Activated T-cell treated with anti-CD3 and anti-CD28 coated beads for 48 hours (primary cell): ENCODE measurements at regions not wholly inside any gene's neighbourhood (a gene's known extent, or its start where the extent isn't known, plus 50 kb on each side); places are given as distances from the start of the nearest gene placed in this dataset.

Source experiments
- DNase-seq: peaks from one replicate; pipeline ENCODE4 v3.0.0-alpha.2; 2020; ENCODE audit warnings: low read depth

DNA sequence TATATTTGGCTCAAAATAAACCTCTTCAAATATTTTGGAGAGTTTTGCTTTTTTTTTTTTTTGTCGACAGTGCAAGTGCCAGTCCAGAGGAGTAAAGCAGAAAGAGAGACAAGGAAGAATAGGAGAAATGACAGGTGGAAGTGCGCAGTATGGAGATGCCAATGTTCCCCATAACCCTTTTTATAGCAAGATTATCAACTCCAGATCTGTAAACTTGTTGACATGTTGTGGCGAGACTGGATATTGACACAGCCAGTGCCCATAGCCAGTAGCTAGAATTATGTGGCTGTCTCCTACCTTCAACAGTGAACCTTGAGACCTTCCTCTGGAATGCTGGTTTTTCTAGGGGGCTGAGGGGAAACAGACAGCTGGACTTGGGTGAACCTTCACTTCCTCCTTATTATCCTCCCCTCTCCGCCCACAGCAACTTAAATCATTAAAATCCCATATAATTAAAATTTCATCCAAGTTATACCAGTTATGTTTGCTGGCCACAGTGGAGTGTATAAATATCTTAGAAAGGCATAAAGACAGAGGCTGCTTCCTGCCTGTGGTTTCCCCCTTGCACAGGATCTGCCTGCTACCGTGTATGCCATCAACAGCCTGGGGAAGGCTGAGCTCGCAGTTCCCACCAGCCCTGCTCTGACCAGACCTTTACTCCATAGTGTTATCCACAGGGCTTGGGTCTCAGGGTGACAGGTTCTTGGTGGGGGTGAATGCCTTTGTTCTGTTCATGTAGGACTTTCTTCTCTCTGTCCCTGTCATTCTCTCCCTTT, 112.3 kb upstream of the ANKH start:
- DNase-seq: no peak

DNA sequence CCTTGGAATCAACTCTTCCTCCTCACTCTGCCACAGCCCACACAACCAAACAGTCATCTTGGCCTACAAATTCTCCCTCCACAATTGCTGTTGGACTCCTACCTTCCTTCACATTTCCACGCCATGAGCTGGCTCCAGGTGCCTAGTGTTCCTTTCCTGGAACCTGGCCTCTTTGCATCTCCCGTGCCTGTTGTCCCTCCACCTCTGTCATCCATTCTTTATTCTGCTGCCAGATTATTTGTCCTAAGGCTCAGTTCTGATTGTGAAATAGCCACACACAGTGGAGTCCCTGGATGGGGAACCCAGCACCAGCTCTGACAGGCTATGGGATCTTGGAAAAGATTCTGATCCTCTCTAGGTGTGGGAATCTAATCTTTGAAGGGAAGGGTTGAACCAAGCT, 109.1 kb upstream of the ANKH start:
- no peak for DNase-seq

DNA sequence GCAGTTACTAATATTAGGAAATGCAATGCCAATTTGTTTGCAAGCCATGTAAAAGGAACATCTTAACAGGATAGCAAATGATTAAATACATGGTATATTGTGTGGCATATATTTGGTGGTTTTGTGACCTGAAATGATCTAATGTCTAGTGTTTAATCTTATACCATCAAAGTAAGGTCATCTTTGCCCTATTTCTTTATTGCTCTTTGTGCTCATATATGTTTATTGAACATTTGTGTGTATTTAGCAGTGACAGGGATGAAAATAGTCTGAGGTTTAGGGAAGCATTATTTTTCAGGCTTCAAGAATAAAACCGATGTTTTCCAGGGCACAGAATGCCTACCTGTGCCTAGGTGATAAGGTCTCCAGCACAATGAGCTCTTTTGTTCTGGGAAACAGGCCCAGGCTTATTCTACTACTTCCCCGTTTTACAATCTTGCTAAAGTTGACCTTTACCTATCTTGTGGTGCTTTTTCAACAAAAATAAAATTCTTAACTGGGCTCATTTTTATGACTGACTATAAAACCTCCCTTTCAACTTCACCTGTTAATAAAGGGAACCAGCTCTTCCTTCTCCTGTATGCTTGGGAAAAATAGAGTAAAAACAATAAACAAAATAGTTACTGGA, 105.6 kb upstream of the ANKH start:
- DNase-seq: no peak

DNA sequence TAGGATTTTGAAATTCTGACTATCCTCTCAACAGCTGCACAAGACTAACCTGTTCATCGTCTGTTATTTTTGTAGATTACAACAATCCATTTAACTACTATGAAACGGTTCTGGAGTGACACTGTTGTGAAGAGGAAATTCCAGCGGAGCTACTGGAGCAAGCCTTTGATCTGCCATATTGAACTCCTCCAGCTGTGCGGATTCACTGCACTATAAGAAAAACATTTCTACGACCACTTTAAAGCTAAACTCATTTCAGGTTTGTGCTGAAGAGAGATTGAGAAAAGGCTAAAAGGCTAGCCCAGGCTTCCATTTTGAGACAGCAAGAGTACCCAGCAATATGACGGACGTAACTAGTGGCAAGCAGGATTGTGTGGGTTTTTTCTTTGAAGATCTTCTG, 104.9 kb upstream of the ANKH start:
- no peak for DNase-seq

DNA sequence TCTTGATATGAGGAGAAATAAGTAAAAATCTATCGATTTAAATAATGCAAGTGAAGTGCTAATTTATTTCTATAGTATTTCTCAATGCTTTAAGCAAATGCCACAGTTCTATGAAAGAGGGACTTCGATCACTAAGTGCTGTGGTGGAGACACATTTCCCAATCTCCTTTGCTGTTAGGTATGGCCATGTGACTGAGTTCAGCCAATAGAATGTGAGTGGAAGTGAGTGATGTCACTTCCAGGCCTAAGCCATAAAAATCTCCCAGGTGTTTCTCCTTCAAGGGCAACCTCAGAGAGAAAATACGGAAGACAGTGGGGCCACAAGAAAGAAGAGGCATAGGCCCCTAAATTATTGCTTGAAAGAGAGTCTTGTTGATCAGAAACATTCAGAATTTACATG, 100.3 kb upstream of the ANKH start:
- no peak for DNase-seq

DNA sequence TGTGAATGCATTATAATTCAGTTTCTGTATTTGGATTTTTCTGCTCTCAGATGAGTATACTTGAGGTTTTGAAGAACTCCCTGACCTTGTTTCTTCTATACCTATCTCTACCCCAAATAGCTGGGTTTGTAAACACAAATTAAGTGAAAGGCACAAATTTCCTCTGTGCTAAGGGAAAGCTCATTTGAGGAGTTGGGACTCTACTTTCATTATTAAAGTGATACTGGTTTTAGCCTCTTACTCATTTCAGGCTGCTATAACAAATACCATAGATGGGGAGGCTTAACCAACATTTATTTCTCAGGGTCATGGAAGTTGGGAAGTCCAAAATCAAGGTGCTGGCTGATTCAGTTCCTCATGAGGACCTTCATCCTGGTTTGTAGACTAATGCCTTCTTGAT, 97.2 kb upstream of the ANKH start:
- no peak for DNase-seq

DNA sequence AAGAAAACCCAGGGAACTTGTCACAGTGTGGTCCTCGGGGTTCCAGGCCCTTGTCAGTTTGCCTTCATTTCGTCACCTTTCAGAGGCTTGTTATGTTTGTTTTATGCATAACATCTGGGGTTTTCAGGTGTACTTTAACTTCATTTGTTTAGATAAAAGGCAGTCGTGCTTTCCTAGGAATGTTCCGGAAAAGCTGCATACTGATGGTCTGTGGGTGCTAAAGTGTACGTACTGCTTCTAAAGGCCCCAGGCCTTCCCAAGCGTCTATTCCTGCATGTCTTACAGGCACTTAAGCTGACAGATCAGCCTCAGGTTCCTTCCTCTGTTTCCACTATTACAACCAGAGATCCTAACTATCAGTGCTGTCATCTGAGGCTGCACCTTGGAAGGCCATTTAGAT, 95.6 kb upstream of the ANKH start:
- no peak for DNase-seq

DNA sequence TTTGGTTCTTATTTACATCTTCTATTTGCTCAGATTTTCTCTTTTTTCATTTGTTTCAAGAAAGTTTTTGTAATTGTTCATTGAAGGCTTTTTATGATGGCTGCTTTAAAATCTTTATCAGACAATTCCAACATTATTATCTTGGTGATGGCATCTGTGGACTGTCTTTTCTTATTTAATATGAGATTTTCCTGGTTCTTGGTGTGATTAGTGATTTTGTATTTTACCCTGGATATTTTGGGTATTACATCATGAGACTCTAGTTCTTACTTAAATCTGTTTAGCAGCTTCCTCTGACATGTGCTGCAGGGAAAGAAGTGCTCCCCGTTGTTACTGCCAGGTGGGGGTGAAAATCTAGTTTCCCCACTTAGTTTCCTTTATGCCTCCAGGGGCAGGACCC, 94.2 kb upstream of the ANKH start:
- no peak for DNase-seq

DNA sequence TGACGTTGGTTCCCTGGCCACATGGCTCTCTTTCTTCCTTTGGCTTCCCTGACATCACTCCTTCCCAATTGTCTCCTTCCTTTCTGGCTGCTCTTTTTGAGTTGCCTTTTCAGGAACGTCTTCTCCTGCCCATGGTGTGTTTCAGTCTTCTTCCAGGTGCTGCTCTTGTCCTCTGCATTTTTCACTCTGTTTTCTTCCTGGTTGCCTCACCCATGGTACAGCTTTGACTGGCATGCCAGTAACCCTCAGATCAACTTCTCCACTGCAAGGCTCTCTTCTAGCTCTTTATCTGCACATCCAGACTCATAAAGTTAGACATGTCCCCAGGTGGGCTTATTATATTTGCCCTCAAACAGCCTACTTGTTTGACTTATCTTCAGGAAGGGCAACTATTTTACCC, 91.0 kb upstream of the ANKH start:
- no peak for DNase-seq

DNA sequence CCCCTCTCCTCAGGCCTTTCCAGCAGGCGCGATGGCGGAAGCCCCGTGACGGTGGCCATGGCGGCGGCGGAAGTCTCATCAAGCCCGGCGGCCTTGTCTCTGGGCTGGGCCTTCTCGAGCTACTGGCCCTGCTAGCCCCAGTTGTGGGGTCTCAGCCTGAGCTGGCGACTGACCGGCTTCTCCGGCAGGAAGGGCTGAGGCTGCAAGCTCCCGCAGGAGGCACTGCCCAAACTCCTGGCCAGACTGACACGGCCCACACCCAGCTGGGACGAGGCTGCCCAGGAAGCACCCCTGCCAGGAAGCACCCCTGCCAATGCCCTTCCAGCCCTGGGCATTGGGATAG, 88.5 kb upstream of the ANKH start:
- no peak for DNase-seq

DNA sequence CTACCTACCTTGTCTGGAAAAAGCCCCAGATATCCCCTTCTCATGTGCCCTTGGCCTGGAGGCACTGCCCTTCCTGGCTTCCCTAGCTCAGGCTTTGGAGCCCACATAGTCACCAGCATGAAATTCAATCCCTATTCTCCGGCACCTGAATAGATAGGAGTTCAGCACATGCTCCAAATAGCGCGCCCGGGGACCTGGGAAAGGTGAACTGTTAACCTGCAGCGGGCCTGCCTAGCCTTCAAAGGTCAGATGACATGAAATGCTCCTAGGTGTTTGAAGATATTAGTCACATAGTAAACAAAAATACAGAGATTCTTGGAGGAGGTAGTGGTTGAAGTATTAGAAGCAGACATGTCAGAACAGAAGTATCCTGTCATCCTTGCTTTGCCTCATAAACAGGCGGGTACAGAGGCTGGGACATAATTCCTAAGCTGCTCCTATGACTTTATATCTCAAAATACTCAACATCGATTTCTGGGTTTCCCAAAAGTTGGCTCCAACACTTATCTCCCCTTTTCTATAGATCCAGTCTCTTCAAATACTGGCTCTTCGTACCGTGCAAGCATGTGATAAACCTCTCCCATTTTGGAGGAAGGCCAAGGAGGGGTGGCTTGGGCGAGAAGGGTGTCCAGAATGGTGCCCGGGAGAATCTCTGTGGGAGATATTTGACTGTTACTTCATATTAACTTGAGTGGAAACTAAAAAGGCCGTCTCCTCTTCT, 88.0 kb upstream of the ANKH start:
- DNase-seq: no peak

DNA sequence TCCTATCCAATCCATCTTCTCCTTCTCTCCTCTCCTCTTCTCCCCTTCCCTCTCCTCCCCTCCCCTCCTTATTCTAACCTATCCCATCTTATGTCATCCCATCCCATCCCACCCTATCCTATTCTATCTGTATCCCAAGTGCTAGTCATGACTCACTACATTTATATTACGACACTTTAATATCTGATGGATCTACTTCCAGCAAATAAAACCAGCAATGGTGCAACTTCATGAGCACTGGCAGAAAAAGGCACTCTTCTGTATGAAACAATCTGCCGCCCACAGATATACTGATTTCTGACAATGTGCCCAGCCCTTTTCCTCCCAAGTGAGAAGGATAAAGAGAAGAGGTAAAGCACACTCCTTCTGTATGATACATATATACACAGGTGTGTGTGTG, 86.6 kb upstream of the ANKH start:
- DNase-seq: no peak

DNA sequence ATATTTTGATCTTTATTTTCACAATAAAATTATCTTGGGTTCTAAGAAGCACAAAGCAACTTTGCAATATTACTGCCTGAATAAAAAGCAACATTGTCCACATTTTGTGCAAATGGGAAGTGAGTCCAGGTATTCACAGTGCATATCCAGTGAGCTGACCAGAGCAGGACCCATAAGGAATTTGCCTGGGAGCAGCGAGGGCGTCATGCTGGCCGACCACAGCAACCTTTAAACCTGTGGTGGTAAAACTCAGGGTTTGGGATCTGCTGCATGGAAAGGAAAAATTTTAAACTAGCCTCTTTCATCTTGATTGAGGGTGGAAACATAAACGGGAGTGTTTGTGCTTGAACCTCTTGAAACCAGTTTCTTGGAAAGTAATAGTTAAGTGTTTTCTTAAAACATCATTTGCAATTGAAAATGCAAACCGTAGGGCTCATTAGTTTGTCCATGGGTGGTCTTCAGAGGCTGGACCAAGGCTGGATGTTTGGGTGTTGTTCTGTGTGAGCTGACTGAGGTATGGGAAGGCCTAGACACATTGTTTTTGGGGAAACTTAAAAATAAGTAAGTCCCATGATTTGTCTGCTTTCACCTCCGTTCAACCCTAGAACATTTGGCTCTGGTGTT, 85.0 kb upstream of the ANKH start:
- no peak for DNase-seq

DNA sequence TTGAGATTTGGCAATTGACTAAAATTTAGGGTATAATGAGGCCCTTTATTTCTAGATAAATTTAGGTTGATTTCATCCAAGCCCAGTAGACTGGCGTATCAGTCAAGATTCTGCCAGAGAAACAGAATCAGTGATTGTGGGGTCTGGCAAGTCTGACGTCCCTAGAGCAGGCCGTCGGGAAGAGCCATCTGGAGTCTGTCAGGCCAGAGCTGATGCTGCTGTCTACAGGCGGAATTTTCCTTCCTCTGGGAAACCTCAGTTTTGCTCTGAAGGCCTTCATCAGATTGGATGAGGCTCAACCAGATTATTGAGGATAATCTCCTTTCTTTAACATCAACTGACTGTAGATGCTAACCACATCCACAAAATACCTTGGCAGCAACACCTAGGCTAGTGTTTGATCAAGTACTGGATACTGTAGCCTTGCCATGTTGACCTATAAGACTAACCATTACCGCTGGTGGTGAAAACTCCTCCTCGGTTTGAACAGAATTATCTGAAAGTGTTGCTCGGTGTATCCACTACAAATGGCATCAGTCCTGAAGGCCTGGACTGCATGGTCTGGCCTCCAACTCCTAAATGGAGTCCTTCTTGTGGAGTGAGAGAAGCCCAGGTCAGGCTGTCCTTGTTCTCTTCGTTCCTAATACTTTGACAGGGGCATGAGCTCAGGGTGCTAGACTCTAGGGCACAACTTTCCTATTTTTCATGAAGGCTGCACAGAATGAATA, 83.2 kb upstream of the ANKH start:
- DNase-seq: no peak

DNA sequence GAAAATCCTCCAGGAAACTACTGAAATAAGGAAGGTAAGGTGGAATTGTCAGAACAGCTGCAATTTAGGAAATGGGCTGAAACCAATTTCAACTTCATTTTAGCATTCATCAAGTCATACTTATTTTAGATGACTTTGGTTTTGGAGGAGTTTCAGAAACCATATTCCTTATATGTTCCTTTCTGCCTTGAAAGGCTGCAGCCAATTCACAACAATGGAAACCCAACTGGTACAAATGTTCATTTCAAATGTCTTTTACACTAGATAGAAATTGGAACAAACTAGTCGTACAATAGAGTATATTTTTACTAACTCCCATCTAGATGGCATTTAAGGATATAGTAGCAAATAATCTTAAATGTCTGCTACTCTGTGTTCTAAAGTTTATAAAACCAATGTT, 82.6 kb upstream of the ANKH start:
- DNase-seq: no peak

DNA sequence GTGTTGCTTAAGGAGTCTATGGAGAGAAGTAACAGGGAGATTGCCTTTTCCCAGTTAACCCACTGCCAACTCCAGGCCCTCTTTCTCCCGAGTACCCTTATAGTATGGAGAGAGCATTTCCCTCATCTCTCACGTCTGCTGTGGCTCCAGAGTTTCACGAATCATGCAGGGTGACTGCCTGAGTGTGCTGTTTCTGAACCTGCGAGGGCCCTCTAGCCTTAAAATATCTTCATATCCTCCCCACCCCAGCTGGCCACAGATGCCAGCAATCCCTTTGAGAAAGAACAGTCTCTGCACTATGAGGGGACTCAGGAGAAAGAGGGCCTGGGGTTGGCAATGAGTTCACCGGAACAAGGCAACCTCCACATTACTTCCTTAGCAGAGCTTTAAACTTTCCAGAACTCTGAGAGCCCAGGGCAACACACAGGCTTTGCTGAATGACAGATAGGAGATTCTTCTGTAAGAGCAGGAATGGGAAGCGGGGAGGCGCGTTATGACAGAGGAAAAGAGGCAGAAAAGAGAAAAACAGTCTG, 81.6 kb upstream of the ANKH start:
- no peak for DNase-seq

DNA sequence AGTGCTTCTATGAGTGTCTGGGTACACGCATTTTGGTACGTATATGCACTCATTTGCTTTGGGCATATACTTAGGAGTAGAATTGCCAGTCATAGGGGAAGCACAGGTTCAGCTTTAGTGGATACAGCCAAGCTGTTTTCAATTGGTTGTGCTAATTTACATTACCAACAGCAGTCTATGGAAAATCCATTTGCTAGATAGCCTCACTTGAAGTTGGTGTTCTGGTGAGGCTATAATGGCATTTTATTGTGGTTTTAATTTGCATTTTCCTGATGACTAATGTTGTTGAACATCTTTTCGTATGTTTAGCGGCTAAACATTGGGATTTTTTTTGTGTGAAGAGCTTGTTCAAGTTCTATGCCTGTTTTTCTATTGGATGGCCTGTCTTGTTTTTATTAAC, 76.8 kb upstream of the ANKH start:
- no peak for DNase-seq

DNA sequence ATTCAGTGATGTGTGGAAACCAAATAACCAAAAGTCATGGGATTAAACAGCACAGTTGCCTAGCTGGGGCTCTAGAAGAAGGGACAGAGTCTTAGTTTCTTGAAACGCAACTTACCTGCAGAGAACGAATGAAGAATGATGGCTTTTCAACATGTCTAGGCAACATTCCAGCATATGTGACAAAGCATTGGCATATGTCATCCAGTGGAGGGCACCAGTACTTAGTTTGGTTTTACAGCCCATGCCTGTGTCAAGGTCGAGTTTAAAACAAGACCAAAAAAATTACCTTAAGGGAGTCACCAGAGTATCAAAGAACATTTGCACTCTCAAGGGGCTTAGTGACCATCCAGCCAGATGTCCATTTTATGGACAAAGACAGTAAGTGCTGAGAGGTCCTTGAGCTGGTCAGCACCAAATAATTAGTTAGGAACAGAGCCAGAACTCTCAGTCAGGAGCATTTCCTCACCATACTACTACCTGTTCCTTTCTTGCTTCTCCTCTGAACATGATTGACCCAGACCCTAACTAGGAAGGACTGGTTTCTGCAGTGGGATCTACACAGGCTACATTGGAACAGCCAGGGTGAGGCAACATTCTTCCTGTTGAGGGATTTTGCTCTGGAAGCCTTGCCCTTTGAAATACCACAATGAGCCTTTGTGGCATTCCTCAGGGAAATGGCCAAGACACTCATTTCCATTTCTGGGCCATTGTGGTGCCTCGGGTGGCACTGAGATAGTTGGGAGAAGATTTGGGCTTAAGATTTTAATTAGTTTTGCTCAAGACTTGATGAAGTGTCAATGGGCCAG, 75.4 kb upstream of the ANKH start:
- DNase-seq: no peak

DNA sequence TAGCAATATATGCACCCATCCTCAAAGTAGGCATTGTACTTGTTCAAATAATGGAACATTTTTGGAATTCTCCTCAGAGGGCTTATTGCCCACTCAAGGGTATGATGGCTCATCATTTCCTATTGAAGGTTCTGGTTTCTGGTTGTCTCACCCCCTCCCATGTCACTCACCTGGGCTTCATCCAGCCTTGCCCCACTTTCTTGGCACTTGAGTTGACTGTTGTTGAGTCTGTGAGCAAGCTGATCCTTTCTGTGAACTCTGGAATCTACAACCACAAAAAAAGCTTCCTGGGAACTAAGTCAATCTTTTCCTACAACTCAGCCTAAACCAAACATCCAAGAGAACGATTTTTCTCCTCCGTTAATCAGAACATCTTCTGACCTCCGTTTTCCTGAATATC, 73.9 kb upstream of the ANKH start:
- DNase-seq: no peak

DNA sequence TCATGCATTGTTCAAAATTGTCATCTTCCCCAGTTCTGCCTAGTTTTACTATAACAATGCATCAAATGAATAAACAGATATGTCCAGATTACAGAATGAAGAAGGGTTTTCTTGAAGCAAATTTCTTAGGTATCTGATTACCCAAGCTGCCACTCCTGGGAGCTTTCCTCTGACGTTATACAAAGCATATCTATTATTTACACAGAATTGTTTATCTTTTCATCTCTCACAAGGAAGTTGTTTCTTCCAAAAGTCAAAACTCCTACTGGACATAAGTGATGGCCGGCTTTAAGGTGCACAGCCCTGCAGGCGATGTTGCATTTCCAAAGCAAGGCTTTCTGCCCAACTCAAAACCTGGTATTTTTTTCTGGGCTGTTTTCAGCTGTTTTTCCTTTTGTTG, 73.4 kb upstream of the ANKH start:
- no peak for DNase-seq

DNA sequence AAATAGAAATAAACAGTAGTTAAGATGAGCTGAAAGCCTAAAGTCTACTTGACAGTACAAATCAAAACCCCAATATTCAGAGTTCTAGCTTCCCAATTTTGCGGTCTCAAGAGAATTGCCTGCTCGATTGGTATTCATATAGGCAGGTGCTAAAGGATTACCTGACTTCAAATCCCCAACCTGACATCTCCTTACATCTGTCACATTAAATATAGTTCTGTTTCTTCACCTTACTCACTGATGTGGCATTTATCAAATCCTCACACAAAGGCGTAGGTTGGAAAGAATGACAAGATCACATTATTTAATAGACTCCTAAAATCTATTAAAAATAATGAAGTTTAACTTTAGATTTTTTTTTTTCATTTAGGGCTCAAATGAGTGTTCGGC, 72.8 kb upstream of the ANKH start:
- DNase-seq: no peak
